A549 (cell line): ENCODE measurements at regions not wholly inside any gene's neighbourhood (a gene's known extent, or its start where the extent isn't known, plus 50 kb on each side); places are given as distances from the start of the nearest gene placed in this dataset.

Source experiments
- HMGXB4 ChIP-seq: fragments of 250-450 bp; sonication (Bioruptor Pico); IDR thresholded peaks from 2 replicates; pipeline ENCODE4 v1.5.0; 2021; ENCODE audit warnings: mild to moderate bottlenecking, moderate library complexity, borderline replicate concordance
- MAX ChIP-seq: IDR thresholded peaks from 2 replicates; pipeline ENCODE4 v1.6.1; 2012
- PHF8 ChIP-seq: fragments of 200-600 bp; sonication (generic); IDR thresholded peaks from 2 replicates; pipeline ENCODE4 v1.6.1; 2016; ENCODE audit warnings: low read depth, mild to moderate bottlenecking, antibody characterized with exemption, moderate library complexity, borderline replicate concordance
- POLR2A ChIP-seq: IDR thresholded peaks from 2 replicates; pipeline ENCODE4 v1.6.1; 2012; ENCODE audit warnings: mild to moderate bottlenecking, low read length

GRCh38 chr12:89878327-89878726 is 169.7 kb upstream of the ATP2B1 start:
- TF ChIP-seq POLR2A, result no peak
- no peak for TF ChIP-seq HMGXB4 (CRISPR knock-in tag)
- TF ChIP-seq MAX, result no peak
- no peak for TF ChIP-seq PHF8
